ENCODE measurements at regions not wholly inside any gene's neighbourhood (a gene's known extent, or its start where the extent isn't known, plus 50 kb on each side); places are given as distances from the start of the nearest gene placed in this dataset.

DNA sequence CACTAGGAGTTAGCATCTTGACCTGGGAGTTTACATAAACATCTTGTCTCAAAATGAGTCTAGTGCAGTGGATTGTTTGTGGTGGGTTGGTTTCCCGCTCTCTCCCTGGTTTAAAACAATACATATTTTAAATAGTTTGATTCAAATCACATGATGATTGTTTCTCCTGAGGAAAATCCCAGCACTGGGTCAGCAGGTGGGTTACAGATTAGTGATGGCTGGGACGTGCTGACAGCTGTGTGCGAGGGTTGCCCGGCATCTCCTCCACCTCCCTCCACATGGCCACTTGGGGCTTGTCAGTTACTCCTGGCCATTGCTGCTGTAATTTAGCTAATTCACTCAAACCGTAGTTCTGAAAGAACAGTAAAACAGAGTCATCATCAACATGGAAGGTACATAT lies 306.4 kb upstream of the CITED2 start:
- TF ChIP-seq, protein P1, sequence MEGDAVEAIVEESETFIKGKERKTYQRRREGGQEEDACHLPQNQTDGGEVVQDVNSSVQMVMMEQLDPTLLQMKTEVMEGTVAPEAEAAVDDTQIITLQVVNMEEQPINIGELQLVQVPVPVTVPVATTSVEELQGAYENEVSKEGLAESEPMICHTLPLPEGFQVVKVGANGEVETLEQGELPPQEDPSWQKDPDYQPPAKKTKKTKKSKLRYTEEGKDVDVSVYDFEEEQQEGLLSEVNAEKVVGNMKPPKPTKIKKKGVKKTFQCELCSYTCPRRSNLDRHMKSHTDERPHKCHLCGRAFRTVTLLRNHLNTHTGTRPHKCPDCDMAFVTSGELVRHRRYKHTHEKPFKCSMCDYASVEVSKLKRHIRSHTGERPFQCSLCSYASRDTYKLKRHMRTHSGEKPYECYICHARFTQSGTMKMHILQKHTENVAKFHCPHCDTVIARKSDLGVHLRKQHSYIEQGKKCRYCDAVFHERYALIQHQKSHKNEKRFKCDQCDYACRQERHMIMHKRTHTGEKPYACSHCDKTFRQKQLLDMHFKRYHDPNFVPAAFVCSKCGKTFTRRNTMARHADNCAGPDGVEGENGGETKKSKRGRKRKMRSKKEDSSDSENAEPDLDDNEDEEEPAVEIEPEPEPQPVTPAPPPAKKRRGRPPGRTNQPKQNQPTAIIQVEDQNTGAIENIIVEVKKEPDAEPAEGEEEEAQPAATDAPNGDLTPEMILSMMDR (IDR thresholded peaks at IDR 0.05) = no peak
- TF ChIP-seq ZFX (IDR thresholded peaks at IDR 0.05; ENCODE audit: borderline replicate concordance) = no peak
